Spleen (tissue), 11 donors: ENCODE measurements at regions not wholly inside any gene's neighbourhood (a gene's known extent, or its start where the extent isn't known, plus 50 kb on each side); places are given as distances from the start of the nearest gene placed in this dataset.

Experiments
- DNase-seq: peaks from one replicate; pipeline ENCODE4 v3.0.0-alpha.2; 2020
- H3K27ac ChIP-seq, 8 donors: fragments of 200-600 bp; sonication (generic) in 7 of 8; 1 replicate in 4 of 8; 2 replicates in 4 of 8; pipeline versions ENCODE4 v1.5.0 to v1.8.0; 2016 to 2021; ENCODE audit warnings: inconsistent platforms in 4 of 8, mild to moderate bottlenecking in 4 of 8, moderate library complexity in 1 of 8
- H3K27me3 ChIP-seq, 7 donors: fragments of 200-600 bp; sonication (generic) in 6 of 7; replicated peaks in 1 of 7; 1 replicate in 4 of 7; 2 replicates in 3 of 7; pipeline versions ENCODE4 v1.5.0 to v1.8.0; 2016 to 2021; ENCODE audit warnings: inconsistent platforms in 3 of 7, mild to moderate bottlenecking in 1 of 7
- H3K36me3 ChIP-seq, 6 donors: fragments of 200-600 bp; sonication (generic) in 5 of 6; 1 replicate in 4 of 6; 2 replicates in 2 of 6; pipeline versions ENCODE4 v1.5.0 to v1.8.0; 2016 to 2021; ENCODE audit warnings: inconsistent platforms in 2 of 6
- H3K4me1 ChIP-seq, 6 donors: fragments of 200-600 bp; sonication (generic) in 5 of 6; 1 replicate in 3 of 6; 2 replicates in 3 of 6; pipeline versions ENCODE4 v1.5.0 to v1.8.0; 2016 to 2021; ENCODE audit warnings: inconsistent platforms in 3 of 6
- H3K4me3 ChIP-seq, 8 donors: fragments of 200-600 bp; sonication (generic) in 7 of 8; 1 replicate in 4 of 8; 2 replicates in 4 of 8; pipeline versions ENCODE4 v1.5.0 to v1.8.0; 2016 to 2021; ENCODE audit warnings: inconsistent platforms in 4 of 8, mild to moderate bottlenecking in 4 of 8, moderate library complexity in 2 of 8
- H3K9me3 ChIP-seq, 8 donors: fragments of 200-600 bp; sonication (generic) in 7 of 8; 1 replicate in 4 of 8; 2 replicates in 4 of 8; pipeline versions ENCODE4 v1.5.0 to v1.8.0; 2016 to 2021; ENCODE audit warnings: inconsistent platforms in 4 of 8
- CTCF ChIP-seq, 11 experiments: fragments of 200-600 bp in 7 of 11; fragments of 450-650 bp in 4 of 11; sonication (generic) in 4 of 11; IDR thresholded peaks in 8 of 11; conservative IDR thresholded peaks in 3 of 11; 1 replicate in 7 of 11; 2 replicates in 4 of 11; pipeline versions ENCODE4 v1.4.0 to v1.8.0; 2016 to 2021; ENCODE audit warnings: antibody characterized with exemption in 11 of 11, inconsistent platforms in 4 of 11, mild to moderate bottlenecking in 1 of 11
- POLR2A ChIP-seq, 3 donors: fragments of 450-650 bp; IDR thresholded peaks; one replicate each; pipeline ENCODE4 v1.5.1; 2017; ENCODE audit warnings: antibody characterized with exemption in 3 of 3, mild to moderate bottlenecking in 1 of 3
- POLR2AphosphoS5 ChIP-seq, 3 donors: sonication (generic); formaldehyde crosslinking; IDR thresholded peaks; one replicate each; pipeline ENCODE4 v1.5.1; 2017; ENCODE audit warnings: antibody characterized with exemption in 3 of 3
- WGBS, 5 donors: extraction: QIAGEN DNeasy Blood & Tissue Kit in 3 of 5; methylation state at CpG; one replicate each; pipeline versions ENCODE4 v1.1.5 to v1.1.7; 2013 to 2018; 5-methylcytosine and 5-hydroxymethylcytosine counted together
- intact Hi-C: fragments of 100-400 bp; cut with DNase I; formaldehyde crosslinking; loops from one replicate; pipeline ENCODE4 v1.15.0; 2023; ENCODE audit warnings: low total_unique reads
- donor health status: healthy with polysubstance abuse.
- donor health status: DM: no; HTN: no; CAD: no; lungs with moderate emphysema.
- donor health status: DM: no; HTN: no; CAD: no.
- donor health status: Bipolar disorder and iron deficiency.
- donor health status: healthy.
- donor health status: DM: no; HTN: no; CAD: no.
- donor health status: DM: yes; HTN: yes; CAD: no.

GRCh38 chr2:74748665-74749064 lies 85.3 kb upstream of the HK2 start:
- no peaks in the 10 kb centered on the region for H3K9me3 ChIP-seq
- WGBS, 5 donors = 60 to 82% (median 78%) methylated on average over 3 of the region's 3 CpGs
- no peak for DNase-seq
- H3K27ac ChIP-seq = no peak overlapping the region
- H3K27me3 ChIP-seq = peaks cover 0 to 6% (median 0%) of the 10 kb centered on the region in 7 donors
- intact Hi-C loops = no loop called here
- TF ChIP-seq CTCF (IDR thresholded peaks at IDR 0.05 in 8 of 11, conservative IDR thresholded peaks at IDR 0.05 in 3 of 11) (no peak), POLR2A (IDR thresholded peaks at IDR 0.05) (no peak), POLR2AphosphoS5 (IDR thresholded peaks at IDR 0.05) (no peak)
- H3K36me3 ChIP-seq = no peaks in the 10 kb centered on the region
- H3K4me3 ChIP-seq = no peak overlapping the region
- H3K4me1 ChIP-seq = no peaks in the 10 kb centered on the region

- no peak overlapping the region for H3K4me3 ChIP-seq
- no peak overlapping the region for H3K27ac ChIP-seq
- no peak for DNase-seq
- intact Hi-C loops = no loop called here
- TF ChIP-seq POLR2AphosphoS5 (IDR thresholded peaks at IDR 0.05) = no peak
- no peak for TF ChIP-seq CTCF (IDR thresholded peaks at IDR 0.05 in 8 of 11, conservative IDR thresholded peaks at IDR 0.05 in 3 of 11)
- no peak for TF ChIP-seq POLR2A (IDR thresholded peaks at IDR 0.05)
- WGBS, 5 donors = 84 to 90% (median 85%) methylated on average over 3 of the region's 3 CpGs
- no peaks in the 10 kb centered on the region for H3K36me3 ChIP-seq
- H3K27me3 ChIP-seq = peaks cover 0 to 6% (median 0%) of the 10 kb centered on the region in 7 donors
- H3K4me1 ChIP-seq = no peaks in the 10 kb centered on the region
- H3K9me3 ChIP-seq = no peaks in the 10 kb centered on the region
Observed at GRCh38 chr2:74749432-74749831, 84.5 kb upstream of the HK2 start.

- peaks cover 0 to 23% (median 19%) of the 10 kb centered on the region in 8 donors for H3K9me3 ChIP-seq
- peaks cover 0 to 6% (median 0%) of the 10 kb centered on the region in 7 donors for H3K27me3 ChIP-seq
- intact Hi-C loops = no loop called here
- no peak overlapping the region for H3K4me3 ChIP-seq
- WGBS, 5 donors = 82 to 90% (median 86%) methylated on average over 4 of the region's 4 CpGs
- H3K27ac ChIP-seq = no peak overlapping the region
- no peaks in the 10 kb centered on the region for H3K36me3 ChIP-seq
- no peaks in the 10 kb centered on the region for H3K4me1 ChIP-seq
- DNase-seq = no peak
- no peak for TF ChIP-seq POLR2A (IDR thresholded peaks at IDR 0.05)
- no peak for TF ChIP-seq POLR2AphosphoS5 (IDR thresholded peaks at IDR 0.05)
- TF ChIP-seq CTCF (IDR thresholded peaks at IDR 0.05 in 8 of 11, conservative IDR thresholded peaks at IDR 0.05 in 3 of 11) = no peak
Observed at GRCh38 chr2:74751981-74752851, 81.7 kb upstream of the HK2 start.

GRCh38 chr2:74755386-74755785 lies 78.5 kb upstream of the HK2 start:
- H3K9me3 ChIP-seq = peaks cover 0 to 35% (median 28%) of the 10 kb centered on the region in 8 donors
- intact Hi-C loops = no loop called here
- DNase-seq = no peak
- TF ChIP-seq CTCF (IDR thresholded peaks at IDR 0.05 in 8 of 11, conservative IDR thresholded peaks at IDR 0.05 in 3 of 11) (no peak), POLR2A (IDR thresholded peaks at IDR 0.05) (no peak), POLR2AphosphoS5 (IDR thresholded peaks at IDR 0.05) (no peak)
- no peaks in the 10 kb centered on the region for H3K36me3 ChIP-seq
- no peaks in the 10 kb centered on the region for H3K4me1 ChIP-seq
- WGBS, 5 donors = 82 to 94% (median 91%) methylated on average over 4 of the region's 4 CpGs
- no peak overlapping the region for H3K27ac ChIP-seq
- H3K4me3 ChIP-seq = no peak overlapping the region
- no peaks in the 10 kb centered on the region for H3K27me3 ChIP-seq
